Activated CD4-positive, alpha-beta T cell treated with anti-CD3 and anti-CD28 coated beads for 24 hours (primary cell): ENCODE measurements at regions not wholly inside any gene's neighbourhood (a gene's known extent, or its start where the extent isn't known, plus 50 kb on each side); places are given as distances from the start of the nearest gene placed in this dataset.

Source experiments
- DNase-seq, 2 donors: peaks; one replicate each; pipeline ENCODE4 v3.0.0-alpha.2; 2020; ENCODE audit warnings: low read depth in 2 of 2

DNA sequence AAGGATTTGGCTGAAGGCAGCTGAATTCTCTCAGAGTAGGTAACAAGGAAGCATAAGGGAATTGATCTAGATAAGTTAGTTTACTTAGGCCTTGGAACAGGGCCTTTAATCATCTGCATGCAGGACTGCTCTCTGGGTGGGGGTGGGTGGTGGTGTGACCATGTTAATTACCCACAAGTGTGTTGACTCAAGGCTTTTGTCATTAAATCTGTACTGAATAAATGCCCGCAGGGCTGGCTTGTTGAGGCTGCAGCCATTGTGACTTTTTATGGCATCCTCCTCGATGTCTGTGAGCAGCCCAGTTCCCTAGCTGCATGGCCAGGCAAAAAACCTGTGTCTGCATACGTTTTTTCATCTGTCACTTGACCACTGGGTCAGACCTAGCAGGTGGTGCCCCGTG lies 63.5 kb upstream of the ASCC3 start:
- no peak for DNase-seq

DNA sequence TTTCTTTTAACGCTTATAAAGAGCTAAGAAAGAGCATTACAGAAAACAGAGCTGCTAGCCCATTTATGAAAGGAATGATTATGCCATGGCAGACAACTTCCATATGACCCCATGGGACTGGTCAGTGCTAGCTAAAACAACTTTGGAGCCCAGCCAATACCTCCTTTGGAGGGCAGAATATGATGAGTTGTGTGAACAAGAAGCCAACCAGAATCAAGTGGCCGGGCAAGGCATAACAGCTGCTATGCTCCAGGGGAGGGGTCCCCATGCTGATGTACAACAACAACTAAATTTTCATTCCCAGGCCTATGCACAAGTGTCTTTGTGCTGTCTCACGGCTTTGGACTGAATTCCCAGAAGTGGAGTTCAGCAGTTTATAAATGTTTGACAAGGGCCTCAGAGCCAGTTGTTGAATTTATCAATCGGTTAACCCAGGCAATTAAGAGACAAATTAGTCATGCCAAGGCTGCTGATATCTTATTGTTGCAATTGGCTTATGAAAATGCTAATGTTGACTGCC lies 65.0 kb upstream of the ASCC3 start:
- no peak for DNase-seq

GRCh38 chr6:100946711-100947110 lies 65.6 kb upstream of the ASCC3 start:
- no peak for DNase-seq

DNA sequence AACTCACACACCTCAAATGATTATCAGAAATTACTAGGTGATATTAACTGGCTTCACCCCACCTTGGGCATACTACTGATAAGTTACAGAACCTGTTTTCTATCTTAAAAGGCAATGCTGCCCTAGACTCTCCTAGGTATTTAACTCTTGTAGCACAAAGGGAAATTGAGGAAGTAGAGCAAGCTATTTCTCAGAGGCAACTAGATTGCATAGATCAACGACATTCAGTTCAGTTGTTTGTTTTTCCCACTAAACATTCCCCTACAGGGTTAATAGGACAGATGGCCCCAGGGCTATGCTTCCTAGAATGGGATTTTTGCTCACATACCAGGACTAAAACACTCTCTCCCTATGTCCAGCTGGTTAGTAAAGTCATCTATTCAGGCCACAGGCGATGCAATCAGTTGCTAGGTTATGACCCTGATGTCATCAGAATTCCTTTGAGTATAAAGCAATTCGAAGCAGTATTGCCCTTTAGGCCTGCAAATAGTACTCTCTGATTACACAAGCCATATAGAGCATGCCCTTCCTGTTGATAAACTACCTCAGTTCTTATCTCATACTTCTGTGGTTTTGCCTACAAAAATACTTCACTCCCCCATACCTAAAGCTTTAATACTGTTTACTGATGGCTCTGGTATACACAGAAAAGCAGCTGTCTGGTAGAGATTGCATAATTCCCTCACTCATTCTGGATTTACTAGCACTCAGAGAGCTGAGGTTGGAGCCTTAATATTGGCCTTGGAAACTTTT lies 67.4 kb upstream of the ASCC3 start:
- no peak for DNase-seq

GRCh38 chr6:100952006-100952405 lies 70.9 kb upstream of the ASCC3 start:
- DNase-seq, result no peak

DNA sequence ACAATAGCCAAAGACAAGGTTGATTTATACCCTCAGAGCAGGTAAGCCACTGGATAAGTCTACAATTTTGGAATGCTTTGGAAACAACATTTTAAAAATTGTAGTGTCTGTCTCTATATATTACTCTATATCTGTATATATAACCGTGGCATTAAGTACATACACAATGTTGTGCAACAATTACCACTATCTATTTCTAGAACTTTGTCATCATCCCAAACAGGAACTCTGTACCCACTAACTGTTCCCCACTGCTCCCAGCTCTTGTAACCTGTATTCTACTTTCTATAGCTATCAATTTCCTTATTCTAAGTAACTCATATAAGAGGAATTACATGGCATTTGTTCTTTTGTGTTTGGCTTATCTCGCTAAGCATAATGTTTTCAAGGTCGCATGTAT lies 78.2 kb upstream of the ASCC3 start:
- DNase-seq, result no peak

- DNase-seq, result no peak
These were observed 81.3 kb upstream of the ASCC3 start for GRCh38 chr6:100962466-100962865.

DNA sequence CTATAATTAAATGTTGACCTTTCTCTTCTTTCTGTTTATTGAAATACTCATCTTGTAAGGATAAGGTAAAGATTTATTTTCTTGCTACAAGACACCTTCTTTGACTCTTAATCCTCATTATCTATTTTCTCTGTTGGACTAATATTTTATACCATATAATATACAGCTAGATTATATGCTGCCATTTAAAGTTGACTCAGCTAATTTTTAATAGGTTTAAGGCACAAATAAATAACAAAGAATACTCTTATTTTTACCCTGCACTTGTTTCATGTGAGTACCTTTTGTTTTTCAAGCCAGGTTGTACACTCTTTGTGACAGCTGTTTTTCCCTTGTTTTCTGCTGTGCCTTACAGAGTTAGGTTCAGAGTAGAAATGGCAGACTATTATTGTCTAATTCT lies 83.9 kb upstream of the ASCC3 start:
- no peak for DNase-seq

GRCh38 chr6:100968949-100969348 lies 87.8 kb upstream of the ASCC3 start:
- DNase-seq, result no peak

GRCh38 chr6:100979267-100979666 lies 98.1 kb upstream of the ASCC3 start:
- no peak for DNase-seq

DNA sequence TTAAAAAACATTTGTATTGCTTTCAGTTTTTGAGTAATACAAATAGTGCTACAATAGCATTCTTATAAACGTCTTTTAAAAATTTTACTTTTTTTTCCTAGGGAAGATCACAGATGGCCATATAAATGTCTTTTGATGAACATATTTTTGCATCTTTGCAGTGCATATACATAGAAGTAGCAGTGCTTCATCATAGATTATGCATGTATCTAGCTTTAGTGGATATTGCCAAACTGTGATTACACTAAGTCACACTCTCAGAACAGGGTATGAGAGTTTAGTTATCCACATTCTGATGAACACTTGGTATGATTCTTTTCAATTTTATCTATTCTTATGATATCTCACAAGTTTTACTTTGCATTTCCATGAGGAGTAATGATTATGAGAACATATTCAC lies 99.8 kb upstream of the ASCC3 start:
- DNase-seq, result no peak

DNA sequence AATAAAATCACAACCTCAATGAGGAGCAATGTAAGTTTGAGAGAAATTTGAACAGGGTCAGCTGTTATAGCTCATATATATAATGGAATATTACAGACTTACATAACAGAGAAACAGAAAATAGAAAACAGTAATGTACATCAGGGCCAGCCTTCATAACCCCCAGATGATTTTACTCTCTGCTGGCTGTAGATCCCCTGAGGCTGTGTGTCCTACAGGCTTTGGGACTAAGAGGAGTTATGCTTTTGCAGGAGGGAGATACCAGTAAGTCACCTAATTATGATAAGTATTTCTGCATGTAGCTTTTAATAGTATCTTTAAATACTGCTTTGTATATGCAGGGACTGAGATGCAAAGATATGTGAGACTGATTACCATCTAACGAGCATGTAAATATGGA lies 105.8 kb upstream of the ASCC3 start:
- DNase-seq, result no peak

DNA sequence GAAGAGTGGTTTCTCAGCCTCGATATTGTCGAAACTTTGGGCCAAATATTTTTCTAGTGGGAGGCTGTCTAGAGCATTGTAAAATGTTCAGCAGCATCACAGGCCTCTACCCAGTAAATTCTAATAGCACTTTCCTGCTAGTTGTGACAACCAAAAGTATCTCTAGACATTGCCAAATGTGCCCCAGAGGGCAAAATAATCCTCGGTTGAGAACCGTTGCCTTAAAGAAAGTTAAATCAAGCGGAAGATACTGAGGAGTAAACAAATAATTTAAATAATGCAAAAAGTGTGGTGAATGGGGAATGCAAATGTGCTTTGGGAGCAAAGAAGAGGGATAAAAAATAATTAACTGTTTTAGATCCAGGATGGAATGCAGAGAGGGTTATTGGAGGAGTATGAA lies 106.4 kb upstream of the ASCC3 start:
- DNase-seq, result no peak

GRCh38 chr6:100988391-100988984 lies 107.4 kb upstream of the ASCC3 start:
- DNase-seq, result no peak

- no peak for DNase-seq
These were observed 108.9 kb upstream of the ASCC3 start for GRCh38 chr6:100990070-100990469.

DNA sequence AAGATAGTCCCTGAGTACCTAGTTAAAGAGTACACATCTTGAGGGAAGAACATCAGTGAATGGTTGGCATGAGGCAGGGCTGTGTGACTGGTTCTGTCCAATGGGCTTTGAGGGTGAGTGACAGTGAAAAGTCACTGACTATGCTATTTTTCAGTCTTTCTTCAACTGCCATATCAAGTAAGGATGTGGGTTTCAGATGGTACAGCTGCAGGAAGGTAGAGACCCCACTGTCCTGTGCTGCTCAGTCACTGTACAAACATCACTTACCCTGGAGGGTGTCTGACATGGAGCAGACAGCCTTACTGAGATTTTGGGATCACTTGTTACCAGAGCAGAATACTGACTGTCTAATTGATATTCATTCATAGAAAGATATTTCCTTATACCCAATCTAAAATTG lies 115.3 kb upstream of the ASCC3 start:
- no peak for DNase-seq

DNA sequence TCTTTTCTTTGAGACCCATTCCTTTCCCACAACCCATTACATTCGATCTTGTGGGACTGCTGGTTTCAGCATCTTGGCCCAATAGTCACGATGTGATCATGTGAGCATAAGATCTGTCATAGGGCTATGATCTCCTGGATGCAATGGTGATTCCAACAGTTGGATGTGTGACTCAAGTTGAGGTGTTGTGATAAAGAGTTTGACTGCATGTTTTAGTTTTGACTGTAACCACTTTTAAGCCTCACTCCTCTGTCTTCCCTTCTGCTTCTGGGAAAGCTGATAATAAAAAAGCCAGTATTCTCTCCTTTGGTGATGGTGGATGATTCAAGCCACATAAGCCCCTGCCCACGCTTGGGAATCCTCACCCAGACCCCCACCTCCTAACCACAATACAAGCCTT lies 117.0 kb upstream of the ASCC3 start:
- DNase-seq, result no peak

DNA sequence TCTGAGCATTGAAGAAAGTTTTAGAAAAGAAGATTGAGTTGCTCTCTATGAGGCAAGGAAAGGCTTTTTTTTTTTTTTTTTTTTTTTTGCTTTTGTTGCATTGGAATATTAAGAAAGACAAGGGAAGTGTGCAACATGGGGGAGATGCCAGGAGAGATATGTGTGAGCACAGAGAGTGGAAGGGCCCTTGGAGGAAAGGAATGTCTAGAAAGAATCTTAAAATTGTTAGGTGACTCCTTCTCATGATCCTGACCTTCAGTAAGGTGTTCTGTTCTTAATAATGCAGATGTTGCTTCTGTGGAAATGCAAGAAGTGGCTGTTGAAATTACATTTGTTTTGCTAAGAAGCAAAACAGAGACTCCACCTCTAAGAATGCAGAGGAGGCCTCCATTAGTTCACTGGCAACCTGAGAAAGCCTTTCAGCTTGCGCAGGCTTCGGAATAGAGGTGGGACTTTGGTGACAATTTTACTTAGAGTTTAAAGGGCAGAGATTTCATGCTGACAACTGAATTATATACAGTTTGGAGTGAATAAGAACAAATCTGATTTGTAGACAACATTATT lies 118.0 kb upstream of the ASCC3 start:
- DNase-seq, result no peak

DNA sequence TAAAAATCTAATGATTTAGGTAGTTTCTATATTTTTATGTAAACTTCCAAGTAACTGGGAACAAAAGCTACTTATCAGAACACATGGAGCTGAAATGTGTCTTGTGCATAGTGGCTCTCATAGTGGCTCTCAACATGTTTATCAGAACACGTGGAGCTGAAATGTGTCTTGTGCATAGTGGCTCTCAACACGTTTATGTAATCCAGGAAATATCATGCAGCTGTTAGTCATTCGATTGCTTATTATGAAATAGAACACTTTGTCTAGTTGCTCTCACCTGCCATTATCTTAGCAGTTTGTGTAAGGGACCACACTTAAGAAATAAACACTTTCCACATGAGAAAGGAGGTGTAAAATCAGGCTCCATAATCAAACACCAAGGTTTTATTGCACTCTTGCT lies 119.2 kb upstream of the ASCC3 start:
- DNase-seq, result no peak

DNA sequence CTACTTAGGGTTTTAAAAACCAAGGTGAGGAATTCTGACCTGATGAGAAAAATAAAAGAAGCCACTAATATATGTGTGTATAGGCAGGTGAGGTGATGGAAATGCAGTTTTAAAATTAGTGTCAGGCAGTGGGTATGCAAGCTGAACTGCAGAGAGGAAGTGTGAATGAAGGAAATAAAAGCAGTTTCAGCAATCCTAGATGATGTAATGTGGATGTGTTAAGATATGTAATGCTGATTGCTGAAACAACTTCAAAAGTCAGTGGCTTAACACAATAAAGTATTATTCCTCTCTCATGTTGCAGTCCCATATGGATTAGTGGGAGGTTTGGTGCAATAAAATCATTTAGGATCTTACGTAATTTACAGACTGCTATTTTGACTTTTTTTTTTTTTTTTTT lies 119.9 kb upstream of the ASCC3 start:
- DNase-seq, result no peak

DNA sequence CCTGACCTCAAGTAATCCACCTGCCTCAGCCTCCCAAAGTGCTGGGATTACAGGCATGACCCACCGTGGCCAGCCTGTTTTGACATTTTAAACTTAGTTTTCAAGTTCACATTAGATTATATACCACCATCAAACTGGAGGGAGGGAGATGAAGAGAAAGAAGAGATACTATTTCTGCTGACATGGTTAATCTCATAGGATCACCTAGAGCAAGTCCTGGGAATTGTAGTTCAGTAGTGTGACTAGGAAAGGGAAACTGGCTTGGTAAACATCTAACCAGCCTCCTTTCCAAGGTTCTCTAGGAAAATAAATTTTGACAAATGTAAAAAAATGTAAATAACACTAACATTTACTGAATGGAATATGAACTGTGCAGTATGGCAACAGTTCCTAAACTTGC lies 120.5 kb upstream of the ASCC3 start:
- DNase-seq, result no peak

GRCh38 chr6:101003075-101003474 lies 121.9 kb upstream of the ASCC3 start:
- DNase-seq, result no peak

DNA sequence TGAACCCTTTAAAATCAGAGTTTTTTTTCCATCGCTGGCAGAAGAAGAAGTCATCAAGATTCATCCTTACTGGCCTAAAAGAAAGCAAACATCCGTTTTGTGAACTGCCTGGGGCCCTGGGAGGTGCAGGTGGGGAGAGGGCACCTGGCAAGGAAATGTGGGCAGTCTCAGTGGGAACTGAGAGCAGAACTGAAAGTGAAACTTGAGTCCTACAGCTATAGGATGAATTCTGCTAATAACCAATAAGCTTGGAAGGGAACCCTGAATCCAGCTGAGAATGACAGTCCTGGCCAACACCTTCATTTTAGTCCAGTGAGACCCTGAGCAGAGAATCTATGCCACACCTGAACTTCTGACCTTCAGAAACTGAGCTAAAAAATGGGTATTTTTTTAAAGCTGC lies 130.1 kb upstream of the ASCC3 start:
- no peak for DNase-seq
